NCI-H345 treated with DMSO at 0.1 percent for 48 hours (cell line): ENCODE measurements at regions not wholly inside any gene's neighbourhood (a gene's known extent, or its start where the extent isn't known, plus 50 kb on each side); places are given as distances from the start of the nearest gene placed in this dataset.

Source experiments
- DNase-seq: peaks from one replicate; lab custom pipeline; 2025; ENCODE audit not compliant: unreplicated experiment; lab: John Stamatoyannopoulos, UW

- no peak for DNase-seq
These were observed 168.8 kb upstream of the NRIP1 start for GRCh38 chr21:15233611-15234010.

- no peak for DNase-seq
These were observed 171.3 kb upstream of the NRIP1 start for GRCh38 chr21:15236111-15236510.

GRCh38 chr21:15240848-15241247, 176.0 kb upstream of the NRIP1 start:
- no peak for DNase-seq

- no peak for DNase-seq
These were observed 177.4 kb upstream of the NRIP1 start for GRCh38 chr21:15241997-15242736.

- no peak for DNase-seq
These were observed 178.1 kb upstream of the NRIP1 start for GRCh38 chr21:15242906-15243305.

GRCh38 chr21:15243406-15243805, 178.6 kb upstream of the NRIP1 start:
- DNase-seq = no peak

GRCh38 chr21:15247613-15248012, 182.8 kb upstream of the NRIP1 start:
- DNase-seq = no peak

GRCh38 chr21:15249285-15249993, 184.6 kb upstream of the NRIP1 start:
- DNase-seq = no peak

- no peak for DNase-seq
These were observed 185.6 kb upstream of the NRIP1 start for GRCh38 chr21:15250384-15250783.

- no peak for DNase-seq
These were observed 187.6 kb upstream of the NRIP1 start for GRCh38 chr21:15252431-15252830.

GRCh38 chr21:15254111-15254510, 189.3 kb upstream of the NRIP1 start:
- no peak for DNase-seq

- DNase-seq = no peak
These were observed 190.5 kb upstream of the NRIP1 start for GRCh38 chr21:15255261-15255660.

GRCh38 chr21:15255763-15256162, 191.0 kb upstream of the NRIP1 start:
- DNase-seq = no peak

- DNase-seq = no peak
These were observed 192.2 kb upstream of the NRIP1 start for GRCh38 chr21:15256996-15257395.

GRCh38 chr21:15257646-15258045, 192.8 kb upstream of the NRIP1 start:
- DNase-seq = no peak

GRCh38 chr21:15259824-15260223, 195.0 kb upstream of the NRIP1 start:
- no peak for DNase-seq

- no peak for DNase-seq
These were observed 195.8 kb upstream of the NRIP1 start for GRCh38 chr21:15260604-15261003.

GRCh38 chr21:15264084-15264665, 199.4 kb upstream of the NRIP1 start:
- no peak for DNase-seq

GRCh38 chr21:15272171-15272570, 207.4 kb upstream of the NRIP1 start:
- DNase-seq = no peak

- no peak for DNase-seq
These were observed 207.8 kb upstream of the NRIP1 start for GRCh38 chr21:15272591-15272990.

GRCh38 chr21:15273244-15273643, 208.4 kb upstream of the NRIP1 start:
- no peak for DNase-seq
